Vagina (tissue), 2 donors: ENCODE measurements at regions not wholly inside any gene's neighbourhood (a gene's known extent, or its start where the extent isn't known, plus 50 kb on each side); places are given as distances from the start of the nearest gene placed in this dataset.

Source experiments
- CTCF ChIP-seq, 3 experiments: fragments of 450-650 bp in 2 of 3; fragments of 200-600 bp in 1 of 3; sonication (generic) in 1 of 3; IDR thresholded peaks; one replicate each; pipeline ENCODE4 v1.5.1; 2017 to 2019; ENCODE audit warnings: antibody characterized with exemption in 3 of 3, mild to moderate bottlenecking in 2 of 3, moderate library complexity in 2 of 3
- POLR2AphosphoS5 ChIP-seq, 2 donors: sonication (generic); formaldehyde crosslinking; IDR thresholded peaks; one replicate each; pipeline ENCODE4 v1.9.0; 2017; ENCODE audit warnings: antibody characterized with exemption in 2 of 2, mild to moderate bottlenecking in 2 of 2, low read depth in 1 of 2; ENCODE audit not compliant: insufficient read depth in 1 of 2

DNA sequence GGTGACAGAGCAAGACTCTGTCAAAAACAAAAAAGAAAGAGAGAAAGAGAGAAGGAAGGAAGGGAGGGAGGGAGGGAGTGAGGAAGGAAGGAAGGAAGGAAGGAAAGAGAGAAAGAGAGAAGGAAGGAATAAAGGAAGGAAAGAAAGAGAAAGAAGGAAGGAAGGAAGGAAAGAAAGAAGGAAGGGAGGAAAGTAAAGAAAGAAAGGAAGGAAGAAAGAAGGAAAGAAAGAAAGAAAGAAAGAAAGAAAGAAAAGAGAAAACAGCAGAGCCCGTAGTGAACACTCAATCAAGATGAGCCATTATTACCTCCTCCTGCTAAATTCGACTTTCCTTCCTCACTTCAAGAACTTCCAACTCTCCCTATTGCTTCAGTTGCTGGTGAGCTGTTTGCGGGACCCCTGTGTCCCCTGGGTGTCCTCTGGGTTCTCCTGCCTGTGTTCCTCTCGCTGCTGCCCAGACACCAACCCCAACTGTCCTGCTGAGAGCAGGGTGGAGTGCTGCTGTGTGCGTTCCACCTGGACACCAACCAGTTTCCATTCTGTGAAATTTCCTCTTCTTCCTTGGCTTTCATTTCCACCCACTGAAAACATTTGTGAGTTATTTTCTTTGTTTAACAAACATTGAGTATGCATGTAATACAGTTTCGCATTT lies 266.4 kb downstream of the FAM43A start:
- no peak for TF ChIP-seq CTCF (IDR thresholded peaks at IDR 0.05)
- TF ChIP-seq POLR2AphosphoS5 (IDR thresholded peaks at IDR 0.05; ENCODE audit: insufficient read depth in 1 of 2, low read depth in 1 of 2), result no peak
